Neural cell (in vitro differentiated cells): ENCODE measurements at regions not wholly inside any gene's neighbourhood (a gene's known extent, or its start where the extent isn't known, plus 50 kb on each side); places are given as distances from the start of the nearest gene placed in this dataset.

Experiments used
- CTCF ChIP-seq: fragments of 450-650 bp; IDR thresholded peaks from 2 replicates; pipeline ENCODE4 v1.5.1; 2014; ENCODE audit warnings: antibody characterized with exemption, mild to moderate bottlenecking, moderate library complexity; ENCODE audit not compliant: poor library complexity, severe bottlenecking
- EP300 ChIP-seq: fragments of 450-650 bp; conservative IDR thresholded peaks from 2 replicates; pipeline ENCODE4 v1.6.1; 2014; ENCODE audit warnings: antibody characterized with exemption, mild to moderate bottlenecking, moderate library complexity; ENCODE audit not compliant: poor library complexity, severe bottlenecking
- EZH2 ChIP-seq: fragments of 200-600, 300-800 bp; shearing (Covaris generic), sonication (generic); IDR thresholded peaks from 2 replicates; pipeline ENCODE4 v1.6.1; 2014; ENCODE audit warnings: antibody characterized with exemption, low read length, borderline replicate concordance, mild to moderate bottlenecking; ENCODE audit not compliant: insufficient read depth, poor library complexity, severe bottlenecking
- MXI1 ChIP-seq: fragments of 450-650 bp; conservative IDR thresholded peaks from 2 replicates; pipeline ENCODE4 v1.6.1; 2014; ENCODE audit warnings: antibody characterized with exemption, mild to moderate bottlenecking; ENCODE audit not compliant: poor library complexity, severe bottlenecking
- POLR2AphosphoS5 ChIP-seq: IDR thresholded peaks from 2 replicates; pipeline ENCODE4 v1.6.1; 2012
- RAD21 ChIP-seq: fragments of 450-650 bp; conservative IDR thresholded peaks from 2 replicates; pipeline ENCODE4 v1.6.1; 2014; ENCODE audit warnings: antibody characterized with exemption, mild to moderate bottlenecking, moderate library complexity
- TAF1 ChIP-seq: IDR thresholded peaks from 2 replicates; pipeline ENCODE4 v1.6.1; 2012; ENCODE audit warnings: low read depth

- TF ChIP-seq TAF1, result no peak
- no peak for TF ChIP-seq CTCF
- TF ChIP-seq EZH2, result no peak
- TF ChIP-seq RAD21, result no peak
- no peak for TF ChIP-seq POLR2AphosphoS5
- TF ChIP-seq EP300, result no peak
- no peak for TF ChIP-seq MXI1
Measured at GRCh38 chr6:14031516-14031915, 86.1 kb upstream of the CD83 start.
